OCI-LY3 (cell line): ENCODE measurements at regions not wholly inside any gene's neighbourhood (a gene's known extent, or its start where the extent isn't known, plus 50 kb on each side); places are given as distances from the start of the nearest gene placed in this dataset.

Source experiments
- H2AFZ ChIP-seq: fragments of 200-600, 300-600 bp; shearing (Covaris generic); 2 replicates; pipeline ENCODE4 v1.6.0; 2014; ENCODE audit warnings: antibody characterized with exemption, low read depth, low read length
- H3K27ac ChIP-seq: fragments of 200-600, 300-600 bp; sonication (generic); 2 replicates; pipeline ENCODE4 v1.5.1; 2014; ENCODE audit warnings: mild to moderate bottlenecking, low read length, moderate library complexity, mixed read lengths
- H3K27me3 ChIP-seq: fragments of 200-600, 300-600 bp; sonication (generic); 2 replicates; pipeline ENCODE4 v1.6.1; 2014; ENCODE audit warnings: low read depth, low read length, mixed read lengths
- H3K36me3 ChIP-seq: fragments of 200-600, 300-600 bp; sonication (generic); replicated peaks from 2 replicates; pipeline ENCODE3; 2014; ENCODE audit warnings: low read depth, low read length, mixed read lengths
- H3K4me1 ChIP-seq: fragments of 300-600, 200-600 bp; sonication (generic); 2 replicates; pipeline ENCODE4 v1.6.1; 2014; ENCODE audit warnings: low read length, mixed read lengths
- H3K4me2 ChIP-seq: fragments of 200-600, 300-600 bp; sonication (generic); 2 replicates; pipeline ENCODE4 v1.6.1; 2014; ENCODE audit warnings: low read length, mixed read lengths
- H3K4me3 ChIP-seq: fragments of 300-600, 200-600 bp; sonication (generic); 2 replicates; pipeline ENCODE4 v1.5.1; 2014; ENCODE audit warnings: antibody characterized with exemption, mild to moderate bottlenecking, low read length, moderate library complexity
- H3K79me2 ChIP-seq: fragments of 300-600, 200-600 bp; shearing (Covaris generic); 2 replicates; pipeline ENCODE4 v1.6.1; 2014; ENCODE audit warnings: mild to moderate bottlenecking, low read length, mixed read lengths
- H3K9ac ChIP-seq: fragments of 300-600, 200-600 bp; shearing (Covaris generic); 2 replicates; pipeline ENCODE4 v1.6.0; 2014; ENCODE audit warnings: mild to moderate bottlenecking, low read length, moderate library complexity
- H3K9me3 ChIP-seq: fragments of 200-600, 300-600 bp; shearing (Covaris generic); 2 replicates; pipeline ENCODE4 v1.6.1; 2014; ENCODE audit warnings: low read length, mixed read lengths; ENCODE audit not compliant: insufficient read depth
- H4K20me1 ChIP-seq: fragments of 200-600, 300-600 bp; sonication (generic); 2 replicates; pipeline ENCODE4 v1.6.1; 2016; ENCODE audit warnings: low read length, mixed read lengths; ENCODE audit not compliant: insufficient read depth
- CTCF ChIP-seq: fragments of 200-600, 300-600 bp; sonication (generic); IDR thresholded peaks from 2 replicates; pipeline ENCODE4 v1.5.1; 2014; ENCODE audit warnings: antibody characterized with exemption, low read length, low read depth
- EZH2phosphoT487 ChIP-seq: fragments of 200-600 bp; shearing (Covaris generic); IDR thresholded peaks from 2 replicates; pipeline ENCODE4 v1.6.1; 2018; ENCODE audit warnings: antibody characterized with exemption, mixed run types, low read depth

DNA sequence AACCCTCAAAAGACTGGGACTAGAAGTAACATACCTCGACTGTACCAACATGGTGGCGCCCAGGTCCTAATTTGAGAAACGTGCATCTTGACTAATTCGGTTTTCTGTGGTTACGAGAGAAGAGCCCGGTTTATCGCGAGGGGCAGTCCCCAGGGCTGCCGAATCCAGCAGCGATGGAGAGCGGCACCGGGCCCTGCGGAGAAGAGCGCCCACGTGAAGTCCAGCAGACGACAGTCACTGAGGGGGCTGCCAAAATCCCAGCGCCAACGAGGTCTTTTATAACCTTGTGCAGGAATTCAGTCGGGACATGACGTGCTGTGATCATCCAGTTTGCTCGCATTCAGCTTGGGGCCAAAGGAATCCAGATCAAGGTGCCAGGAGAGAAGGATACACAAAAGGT, 187.5 kb upstream of the SLITRK2 start:
- H3K27me3 ChIP-seq, result no peaks in the 10 kb centered on the region
- TF ChIP-seq EZH2phosphoT487 (no peak), CTCF (no peak)

GRCh38 chrX:145630806-145631435, 186.7 kb upstream of the SLITRK2 start:
- no peak for TF ChIP-seq CTCF
- TF ChIP-seq EZH2phosphoT487, result no peak
- Histone ChIP-seq H3K36me3 (no peaks in the 10 kb centered on the region), H3K9me3 (no peaks in the 10 kb centered on the region), H3K4me1 (no peaks in the 10 kb centered on the region), H2AFZ (no peak overlapping the region), H3K27ac (no peak overlapping the region), H3K9ac (no peak overlapping the region), H3K79me2 (no peaks in the 10 kb centered on the region), H3K27me3 (no peaks in the 10 kb centered on the region), H4K20me1 (no peaks in the 10 kb centered on the region), H3K4me3 (no peak overlapping the region), H3K4me2 (no peak overlapping the region)

More for the DNA sequence above, 187.5 kb upstream of the SLITRK2 start:
- Histone ChIP-seq H3K79me2 (no peaks in the 10 kb centered on the region), H3K4me3 (no peak overlapping the region), H4K20me1 (no peaks in the 10 kb centered on the region), H3K27ac (no peak overlapping the region), H3K4me1 (no peaks in the 10 kb centered on the region), H2AFZ (no peak overlapping the region), H3K9me3 (no peaks in the 10 kb centered on the region), H3K4me2 (no peak overlapping the region), H3K36me3 (no peaks in the 10 kb centered on the region), H3K9ac (no peak overlapping the region)

DNA sequence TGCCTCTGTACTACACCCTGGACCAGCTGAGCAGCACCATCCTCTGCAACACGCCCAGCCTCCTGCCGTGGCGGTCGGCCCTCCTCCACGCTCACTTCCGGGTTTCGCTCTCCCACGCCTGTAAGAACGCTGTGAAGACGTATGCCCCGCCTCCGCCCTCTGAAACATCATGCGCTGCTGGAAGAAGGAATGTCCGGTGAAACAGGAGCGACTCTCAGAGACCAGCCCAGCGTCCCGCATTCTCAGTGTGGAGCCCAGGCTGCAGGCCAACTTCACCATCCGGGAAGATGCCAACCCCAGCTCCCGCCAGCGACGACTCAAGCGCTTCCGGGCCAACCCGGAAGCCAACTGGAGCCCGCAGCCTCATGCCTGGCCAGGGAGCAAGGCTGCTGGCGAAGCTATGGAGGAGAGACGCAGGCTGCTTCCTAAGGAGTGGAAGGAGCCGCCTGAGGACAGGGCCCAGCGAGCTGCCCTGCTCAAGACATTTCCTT, 186.1 kb upstream of the SLITRK2 start:
- Histone ChIP-seq H3K36me3 (no peaks in the 10 kb centered on the region), H3K79me2 (no peaks in the 10 kb centered on the region), H3K4me2 (no peak overlapping the region), H3K4me3 (no peak overlapping the region), H3K4me1 (no peaks in the 10 kb centered on the region), H2AFZ (no peak overlapping the region), H3K9ac (no peak overlapping the region), H3K27ac (no peak overlapping the region), H3K27me3 (no peaks in the 10 kb centered on the region), H4K20me1 (no peaks in the 10 kb centered on the region), H3K9me3 (no peaks in the 10 kb centered on the region)
- no peak for TF ChIP-seq CTCF
- no peak for TF ChIP-seq EZH2phosphoT487

DNA sequence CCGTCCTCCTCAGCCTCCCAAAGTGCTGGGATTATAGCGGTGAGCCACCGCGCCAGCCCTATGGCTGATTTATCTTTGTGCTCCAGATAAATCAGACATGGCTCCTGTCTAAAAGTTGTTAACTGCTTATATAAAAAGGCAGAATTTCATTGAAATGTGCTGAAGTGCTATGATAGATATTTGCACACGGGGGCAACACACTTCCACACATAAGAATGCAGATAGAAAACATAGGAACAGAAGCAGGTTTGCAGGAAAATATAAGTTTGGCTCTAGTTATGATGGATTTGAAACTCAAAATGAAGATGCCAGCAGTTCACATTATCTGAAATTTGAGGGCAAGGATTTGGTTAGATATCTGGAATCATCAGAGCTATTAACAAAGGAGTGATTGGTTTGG, 163.1 kb upstream of the SLITRK2 start:
- Histone ChIP-seq H3K9me3 (no peaks in the 10 kb centered on the region), H3K36me3 (no peaks in the 10 kb centered on the region), H2AFZ (no peak overlapping the region), H4K20me1 (no peaks in the 10 kb centered on the region), H3K4me2 (no peak overlapping the region), H3K27ac (no peak overlapping the region), H3K9ac (no peak overlapping the region), H3K4me3 (no peak overlapping the region), H3K4me1 (no peaks in the 10 kb centered on the region), H3K27me3 (no peaks in the 10 kb centered on the region), H3K79me2 (no peaks in the 10 kb centered on the region)
- TF ChIP-seq CTCF, result no peak
- no peak for TF ChIP-seq EZH2phosphoT487
